ENCODE measurements at regions not wholly inside any gene's neighbourhood (a gene's known extent, or its start where the extent isn't known, plus 50 kb on each side); places are given as distances from the start of the nearest gene placed in this dataset.
"Not testable (repeated sequence)": the region's sequence is repeated elsewhere in the genome, so short reads cannot be mapped to it uniquely, and the experiment has no call there.

DNA sequence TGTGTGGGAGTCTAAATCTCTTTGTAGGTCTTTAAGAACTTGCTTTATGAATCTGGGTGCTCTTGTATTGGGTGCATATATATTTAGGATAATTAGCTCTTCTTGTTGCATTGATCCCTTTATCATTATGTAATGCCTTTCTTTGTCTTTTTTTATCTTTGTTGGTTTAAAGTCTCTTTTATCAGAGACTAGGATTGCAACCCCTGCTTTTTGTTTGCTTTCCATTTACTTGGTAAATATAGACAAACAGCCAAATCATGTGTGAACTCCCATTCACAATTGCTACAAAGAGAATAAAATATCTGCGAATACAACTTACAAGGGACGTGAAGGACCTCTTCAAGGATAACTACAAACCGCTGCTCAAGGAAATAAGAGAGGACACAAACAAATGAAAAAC is 198.2 kb upstream of the APCDD1 start:
- DNase-seq = not testable (repeated sequence)

GRCh38 chr18:10258836-10259474 is 195.5 kb upstream of the APCDD1 start:
- no peak for DNase-seq

GRCh38 chr18:10259901-10260300 is 194.5 kb upstream of the APCDD1 start:
- DNase-seq = no peak

DNA sequence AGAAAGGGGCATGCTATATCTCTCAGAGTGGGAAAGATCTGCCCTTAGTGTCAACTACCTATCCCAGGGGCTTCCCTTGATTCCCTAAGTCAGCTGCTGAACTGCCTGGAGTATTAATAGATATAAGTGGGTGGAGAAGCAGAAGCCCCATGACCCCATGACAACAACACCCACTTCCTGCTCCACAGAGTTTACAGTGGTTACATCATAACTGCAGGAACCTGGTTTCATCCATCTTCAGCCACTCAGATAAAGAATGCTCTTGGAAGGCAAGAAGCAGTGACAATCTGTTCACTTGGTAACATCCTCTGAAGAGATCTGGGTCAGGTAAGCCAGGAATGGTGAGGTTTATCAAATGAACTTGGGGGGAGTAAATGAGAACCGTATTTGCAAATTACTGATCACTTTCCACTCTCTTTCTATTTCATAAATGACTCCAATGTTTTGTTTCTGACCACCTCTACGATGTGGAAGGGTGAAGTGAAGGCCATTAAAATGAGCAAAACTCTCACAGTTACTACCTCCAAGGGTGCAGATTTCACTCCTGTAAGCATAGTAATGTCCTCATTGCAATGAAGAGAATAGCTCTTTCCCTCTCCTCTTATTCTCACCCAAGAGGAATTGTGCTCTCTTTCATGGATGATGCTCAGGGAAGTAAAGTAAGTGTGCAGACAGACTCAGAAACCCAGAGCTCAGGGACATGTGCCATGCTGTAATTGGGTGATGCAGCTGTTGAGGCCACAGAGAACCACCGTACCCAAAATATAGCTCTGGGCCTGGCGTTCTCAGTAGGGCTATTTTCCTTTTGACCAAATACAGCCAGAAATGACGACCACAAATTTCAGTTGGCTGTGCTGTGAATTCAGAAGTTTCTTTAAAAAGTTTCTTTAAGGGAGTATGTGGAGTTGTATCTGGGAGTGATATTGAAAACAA is 192.8 kb upstream of the APCDD1 start:
- no peak for DNase-seq

- no peak for DNase-seq
These were observed 191.9 kb upstream of the APCDD1 start for GRCh38 chr18:10262566-10262965.

DNA sequence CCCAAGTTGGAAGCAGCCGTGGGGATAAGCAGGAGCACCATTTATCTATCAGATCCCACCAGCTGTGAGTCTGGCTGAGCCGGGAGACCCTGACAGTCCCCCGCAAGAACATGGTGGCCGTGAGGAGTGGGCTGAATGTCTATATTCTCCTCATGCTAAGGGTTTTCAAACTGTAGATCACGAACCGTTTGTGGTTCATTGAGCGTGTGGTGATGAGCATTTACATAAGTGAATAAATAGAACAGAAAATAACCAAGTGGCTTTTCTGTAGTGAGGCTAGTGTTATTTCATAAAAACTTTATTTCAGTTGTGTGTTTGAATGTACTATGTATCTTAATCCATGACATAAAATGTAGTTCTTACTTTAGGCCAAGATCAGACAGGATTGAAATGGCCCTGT is 190.2 kb upstream of the APCDD1 start:
- DNase-seq = no peak

- no peak for DNase-seq
These were observed 188.7 kb upstream of the APCDD1 start for GRCh38 chr18:10265560-10266333.

DNA sequence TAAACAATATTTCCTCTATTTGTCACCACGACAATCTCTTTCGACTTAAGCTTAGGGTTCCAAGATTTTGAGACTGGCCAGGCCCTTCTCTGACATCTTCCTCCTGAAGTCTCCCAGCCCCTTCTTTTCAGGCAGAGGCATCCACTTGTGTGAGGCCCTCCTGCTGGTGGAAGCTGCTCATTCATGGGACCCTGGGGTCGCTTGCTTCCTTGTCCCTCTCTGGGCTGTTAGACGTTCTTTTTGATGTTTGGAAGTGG is 188.2 kb upstream of the APCDD1 start:
- no peak for DNase-seq

DNA sequence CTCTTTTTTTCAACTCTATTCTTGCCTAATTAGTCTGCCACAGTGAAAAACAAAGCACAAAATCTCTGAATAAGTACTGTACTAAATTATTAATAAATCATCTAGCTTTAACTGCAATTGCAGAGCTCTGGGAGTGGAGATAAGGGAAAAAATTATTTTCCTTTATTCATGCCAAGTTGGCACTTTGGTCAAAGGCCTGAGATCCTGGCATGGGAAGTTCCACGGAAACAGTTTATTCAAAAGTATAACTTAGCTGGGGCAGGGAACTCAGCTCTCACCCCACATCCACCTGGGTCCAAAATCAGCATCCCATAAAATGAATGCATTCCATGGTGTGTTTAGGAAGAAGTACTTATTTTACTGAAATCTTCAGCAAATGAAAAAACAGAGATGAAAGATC is 185.2 kb upstream of the APCDD1 start:
- DNase-seq = no peak

DNA sequence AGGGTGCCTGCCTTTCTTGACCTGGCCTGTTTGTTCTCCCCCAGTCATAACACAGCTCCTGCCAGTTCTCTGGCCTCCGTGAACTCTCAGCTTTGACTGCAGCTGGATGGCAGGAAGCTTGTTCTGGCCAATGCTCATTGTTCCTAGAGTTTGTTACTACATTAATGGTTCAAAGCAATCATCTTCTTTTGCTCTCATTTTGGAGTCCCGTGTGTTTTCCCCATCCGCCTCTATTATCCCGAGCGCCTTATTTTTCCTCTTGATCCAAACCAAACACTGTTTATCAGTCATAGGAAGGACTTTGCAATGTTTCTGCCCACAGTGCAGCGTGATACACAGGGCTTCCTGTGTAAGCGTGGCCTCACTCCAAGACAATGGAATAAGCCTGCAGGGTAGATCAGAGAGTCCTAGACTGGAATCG is 184.3 kb upstream of the APCDD1 start:
- DNase-seq = no peak

GRCh38 chr18:10271481-10271880 is 183.0 kb upstream of the APCDD1 start:
- DNase-seq = no peak

GRCh38 chr18:10274301-10274700 is 180.1 kb upstream of the APCDD1 start:
- DNase-seq = no peak

GRCh38 chr18:10275486-10275885 is 178.9 kb upstream of the APCDD1 start:
- DNase-seq = no peak

DNA sequence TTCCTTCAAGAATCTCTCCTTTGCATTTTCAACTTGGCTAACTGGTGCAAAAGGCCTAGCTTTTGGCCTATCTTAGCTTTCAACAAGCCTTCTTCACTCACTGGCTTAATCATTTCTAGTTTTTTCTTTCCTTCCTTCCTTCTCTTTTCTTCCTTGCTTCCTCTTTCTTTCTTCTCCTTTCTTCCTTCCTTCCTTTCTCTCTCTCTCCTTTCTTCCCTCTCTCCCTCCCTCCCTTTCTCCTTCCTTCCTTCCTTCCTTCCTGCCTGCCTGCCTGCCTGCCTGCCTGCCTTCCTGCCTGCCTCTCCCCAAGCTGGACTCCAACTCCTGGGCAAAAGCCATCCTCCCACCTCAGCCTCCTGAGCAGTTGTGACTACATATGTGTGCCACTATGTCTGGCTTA is 176.2 kb upstream of the APCDD1 start:
- DNase-seq = no peak

GRCh38 chr18:10279471-10279870 is 175.0 kb upstream of the APCDD1 start:
- DNase-seq = no peak

DNA sequence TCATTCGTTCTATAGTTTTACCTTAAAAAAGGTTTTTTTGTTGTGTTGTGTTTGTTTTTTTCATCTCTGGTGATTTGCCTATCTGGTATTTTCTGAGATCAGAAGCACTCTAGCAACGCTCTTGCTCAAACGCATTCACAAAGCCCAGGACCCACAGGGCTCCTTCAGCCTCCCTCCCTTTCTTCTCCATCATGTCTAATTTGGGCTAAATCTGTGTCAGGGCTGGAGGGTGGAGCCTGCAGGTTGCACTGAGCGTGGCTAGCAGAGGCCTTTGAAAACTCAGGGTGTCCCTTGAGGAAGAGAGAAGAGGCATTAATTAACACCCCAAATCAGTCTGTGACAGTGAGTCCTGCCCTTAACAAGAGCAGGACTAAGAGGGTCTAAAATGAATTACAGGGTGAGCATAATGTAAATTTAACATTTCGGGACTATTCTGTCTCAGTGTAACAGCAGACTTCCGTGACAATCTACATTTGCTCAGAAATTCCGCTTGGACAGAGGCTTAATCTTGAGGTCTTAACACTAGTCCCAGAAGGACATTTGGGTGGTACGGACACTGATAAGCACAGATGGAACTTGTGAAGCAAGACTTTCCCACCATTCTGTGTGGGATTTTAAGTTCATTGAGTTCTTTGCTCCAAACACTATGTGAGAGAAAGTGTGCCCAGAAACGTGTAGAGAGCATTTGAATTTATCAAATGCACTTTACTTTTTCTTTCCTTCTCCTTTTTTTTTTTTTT is 174.4 kb upstream of the APCDD1 start:
- DNase-seq = no peak

- DNase-seq = no peak
These were observed 169.7 kb upstream of the APCDD1 start for GRCh38 chr18:10284540-10285282.

GRCh38 chr18:10285283-10285640 is 169.2 kb upstream of the APCDD1 start:
- DNase-seq = no peak

GRCh38 chr18:10286580-10287150 is 167.8 kb upstream of the APCDD1 start:
- DNase-seq = no peak

DNA sequence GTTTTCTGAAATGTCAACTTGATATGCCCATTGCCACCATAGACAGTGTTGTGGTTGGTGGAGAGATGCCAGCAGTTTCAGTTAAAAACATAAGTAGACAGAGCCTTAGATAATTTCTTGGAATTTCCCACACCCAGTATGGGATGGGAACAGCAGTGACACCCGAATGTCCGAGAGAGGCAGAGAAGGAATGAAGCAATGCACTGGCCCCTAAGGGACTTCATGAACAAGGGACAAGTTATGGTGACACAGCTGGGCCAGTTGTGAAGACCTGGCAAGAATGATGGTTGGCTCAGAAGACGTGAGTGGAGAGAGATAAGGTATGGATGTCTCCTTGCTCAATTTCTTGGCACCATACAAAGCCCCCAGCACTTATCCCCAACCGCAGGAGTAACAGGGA is 165.2 kb upstream of the APCDD1 start:
- DNase-seq = no peak

GRCh38 chr18:10289951-10290637 is 164.3 kb upstream of the APCDD1 start:
- no peak for DNase-seq

All from NCI-H2171 (cell line).